ENCODE measurements at regions not wholly inside any gene's neighbourhood (a gene's known extent, or its start where the extent isn't known, plus 50 kb on each side); places are given as distances from the start of the nearest gene placed in this dataset.

- DNase-seq (ENCODE audit: extremely low spot score), result no peak
- H3K4me3 ChIP-seq, result no peak overlapping the region
- WGBS, result 77% methylated on average over 5 of the region's 5 CpGs
- no peaks in the 10 kb centered on the region for H3K36me3 ChIP-seq
- H3K27ac ChIP-seq (replicated peaks in 1 of 4), result no peak overlapping the region
- intact Hi-C loops (cut with DNase I), result no loop called here
- no peaks in the 10 kb centered on the region for H3K9me3 ChIP-seq
- H3K4me1 ChIP-seq, result peaks cover 0 to 11% (median 1%) of the 10 kb centered on the region in 4 donors
- no peaks in the 10 kb centered on the region for H3K27me3 ChIP-seq
- TF ChIP-seq POLR2A (IDR thresholded peaks at IDR 0.05; ENCODE audit: low read depth) (no peak), EP300 (IDR thresholded peaks at IDR 0.05) (no peak), POLR2AphosphoS5 (IDR thresholded peaks at IDR 0.05) (no peak), CTCF (IDR thresholded peaks at IDR 0.05) (no peak)
Measured at GRCh38 chr11:127114035-127114434, 113.5 kb upstream of the KIRREL3 start.

GRCh38 chr11:127110542-127110941 is 110.0 kb upstream of the KIRREL3 start:
- WGBS, result 46% methylated on average over 5 of the region's 6 CpGs
- no peak for TF ChIP-seq CTCF (IDR thresholded peaks at IDR 0.05)
- TF ChIP-seq POLR2A (IDR thresholded peaks at IDR 0.05; ENCODE audit: low read depth), result no peak
- no peak for TF ChIP-seq POLR2AphosphoS5 (IDR thresholded peaks at IDR 0.05)
- TF ChIP-seq EP300 (IDR thresholded peaks at IDR 0.05), result no peak
- intact Hi-C loops (cut with DNase I), result no loop called here

GRCh38 chr11:127109796-127110480 is 109.4 kb upstream of the KIRREL3 start:
- H3K9me3 ChIP-seq, result no peaks in the 10 kb centered on the region
- 60% methylated on average over 5 of the region's 5 CpGs for WGBS
- H3K4me1 ChIP-seq, result peaks cover 0 to 11% (median 0%) of the 10 kb centered on the region in 4 donors
- no peaks in the 10 kb centered on the region for H3K36me3 ChIP-seq
- H3K27me3 ChIP-seq, result peaks cover 0 to 18% (median 0%) of the 10 kb centered on the region in 4 donors
- no peak for DNase-seq (ENCODE audit: extremely low spot score)
- no peak overlapping the region for H3K27ac ChIP-seq (replicated peaks in 1 of 4)
- H3K4me3 ChIP-seq, result no peak overlapping the region
- intact Hi-C loops (cut with DNase I), result no loop called here
- no peak for TF ChIP-seq CTCF (IDR thresholded peaks at IDR 0.05)
- no peak for TF ChIP-seq EP300 (IDR thresholded peaks at IDR 0.05)

More at GRCh38 chr11:127110542-127110941, 110.0 kb upstream of the KIRREL3 start:
- DNase-seq (ENCODE audit: extremely low spot score), result no peak
- Histone ChIP-seq H3K4me3 (no peak overlapping the region), H3K27me3 (peaks cover 0 to 18% (median 0%) of the 10 kb centered on the region in 4 donors), H3K4me1 (peaks cover 0 to 11% (median 0%) of the 10 kb centered on the region in 4 donors), H3K36me3 (no peaks in the 10 kb centered on the region), H3K27ac (replicated peaks in 1 of 4) (no peak overlapping the region), H3K9me3 (no peaks in the 10 kb centered on the region)

- Histone ChIP-seq H3K9me3 (no peaks in the 10 kb centered on the region), H3K4me3 (no peak overlapping the region), H3K36me3 (no peaks in the 10 kb centered on the region), H3K4me1 (peaks cover 0 to 11% (median 0%) of the 10 kb centered on the region in 4 donors), H3K27me3 (peaks cover 0 to 18% (median 0%) of the 10 kb centered on the region in 4 donors), H3K27ac (replicated peaks in 1 of 4) (no peak overlapping the region)
- 69% methylated on average over 3 of the region's 3 CpGs for WGBS
- DNase-seq (ENCODE audit: extremely low spot score), result no peak
- TF ChIP-seq CTCF (IDR thresholded peaks at IDR 0.05) (no peak), POLR2A (IDR thresholded peaks at IDR 0.05; ENCODE audit: low read depth) (no peak), EP300 (IDR thresholded peaks at IDR 0.05) (no peak), POLR2AphosphoS5 (IDR thresholded peaks at IDR 0.05) (no peak)
- intact Hi-C loops (cut with DNase I), result no loop called here
Measured at GRCh38 chr11:127108838-127109237, 108.3 kb upstream of the KIRREL3 start.

- H3K4me1 ChIP-seq, result peaks cover 0 to 11% (median 0%) of the 10 kb centered on the region in 4 donors
- H3K4me3 ChIP-seq, result no peak overlapping the region
- 57% methylated on average over 1 of the region's 2 CpGs for WGBS
- TF ChIP-seq POLR2AphosphoS5 (IDR thresholded peaks at IDR 0.05) (no peak), CTCF (IDR thresholded peaks at IDR 0.05) (no peak), POLR2A (IDR thresholded peaks at IDR 0.05; ENCODE audit: low read depth) (no peak), EP300 (IDR thresholded peaks at IDR 0.05) (no peak)
- H3K36me3 ChIP-seq, result no peaks in the 10 kb centered on the region
- H3K27me3 ChIP-seq, result peaks cover 0 to 18% (median 0%) of the 10 kb centered on the region in 4 donors
- DNase-seq (ENCODE audit: extremely low spot score), result no peak
- H3K9me3 ChIP-seq, result no peaks in the 10 kb centered on the region
- H3K27ac ChIP-seq (replicated peaks in 1 of 4), result no peak overlapping the region
- intact Hi-C loops (cut with DNase I), result no loop called here
Measured at GRCh38 chr11:127106938-127107337, 106.4 kb upstream of the KIRREL3 start.
